Choroid plexus epithelial cell (primary cell): ENCODE measurements at regions not wholly inside any gene's neighbourhood (a gene's known extent, or its start where the extent isn't known, plus 50 kb on each side); places are given as distances from the start of the nearest gene placed in this dataset.

ENCODE experiments used
- DNase-seq: peaks from one replicate; pipeline ENCODE4 v3.0.0-alpha.2; 2010; ENCODE audit warnings: low read depth
- H3K4me3 ChIP-seq: 2 replicates; pipeline ENCODE4 v1.5.1; 2011; ENCODE audit warnings: low read depth, mild to moderate bottlenecking, control low read depth, low read length, moderate library complexity
- CTCF ChIP-seq: conservative IDR thresholded peaks from 2 replicates; pipeline ENCODE4 v1.5.1; 2011; ENCODE audit warnings: low read depth, mild to moderate bottlenecking, control low read depth, inconsistent platforms, low read length, moderate library complexity

DNA sequence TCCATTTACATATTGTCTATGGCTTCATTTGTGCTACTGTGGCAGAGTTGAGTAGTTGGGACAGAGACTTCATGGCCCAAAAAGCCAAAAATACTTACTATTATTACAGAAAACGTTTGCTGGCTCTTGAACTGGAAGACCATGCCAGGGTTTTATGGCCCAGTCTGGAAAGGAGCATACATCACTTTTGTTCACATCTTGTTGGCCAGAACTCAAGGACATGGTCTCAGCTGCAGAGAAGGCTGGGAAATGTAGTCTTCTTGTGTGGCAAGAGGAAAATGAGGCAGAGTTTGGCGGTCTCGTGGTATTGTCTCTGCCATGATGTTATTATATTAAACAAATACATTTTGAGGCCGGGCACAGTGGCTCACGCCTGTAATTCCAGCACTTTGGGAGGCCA is 509.6 kb downstream of the MED13L start:
- no peak overlapping the region for H3K4me3 ChIP-seq
- DNase-seq, result no peak
- TF ChIP-seq CTCF, result no peak

GRCh38 chr12:115763982-115764621 is 513.4 kb downstream of the MED13L start:
- H3K4me3 ChIP-seq, result no peak overlapping the region
- no peak for DNase-seq
- no peak for TF ChIP-seq CTCF

DNA sequence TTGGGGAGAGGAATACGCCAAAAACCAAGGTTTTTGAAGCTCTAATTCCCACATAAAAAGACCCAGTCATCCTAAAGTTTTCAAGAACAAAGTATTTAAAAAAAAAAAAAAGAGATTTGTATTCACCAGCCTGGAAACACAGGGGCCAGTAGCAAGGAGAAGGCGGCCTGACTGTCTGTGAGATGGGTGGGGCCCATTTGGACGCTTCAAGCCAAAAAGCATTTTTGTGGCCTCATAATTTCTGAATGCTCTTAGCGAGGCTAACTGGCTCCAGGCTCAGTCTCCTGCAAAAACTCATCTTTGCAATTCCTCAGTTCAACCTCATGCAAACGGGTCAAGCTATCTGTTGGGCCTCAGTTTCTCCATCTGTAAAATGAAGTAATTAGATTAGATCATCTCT is 514.1 kb downstream of the MED13L start:
- DNase-seq, result no peak
- no peak for TF ChIP-seq CTCF
- H3K4me3 ChIP-seq, result no peak overlapping the region

DNA sequence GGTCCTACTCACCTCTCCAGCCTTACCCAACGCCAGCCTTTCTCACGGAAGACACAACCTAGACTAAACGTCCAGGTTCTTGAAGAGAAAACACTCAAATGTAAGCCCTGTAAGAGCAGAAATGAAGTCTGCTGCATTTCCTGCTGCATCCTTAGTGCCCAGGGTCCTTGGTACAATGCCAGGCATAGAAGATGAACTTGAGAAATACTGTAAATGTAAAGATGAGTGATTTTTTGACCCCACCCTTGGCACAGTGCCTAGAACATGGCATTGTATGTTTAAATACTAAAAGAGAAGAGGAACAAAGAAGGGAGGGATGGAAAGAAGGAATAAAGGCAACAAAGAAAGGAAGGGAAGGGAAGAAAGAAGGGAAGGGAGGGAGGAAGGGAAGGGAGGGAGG is 514.6 kb downstream of the MED13L start:
- no peak for TF ChIP-seq CTCF
- H3K4me3 ChIP-seq, result no peak overlapping the region
- no peak for DNase-seq

DNA sequence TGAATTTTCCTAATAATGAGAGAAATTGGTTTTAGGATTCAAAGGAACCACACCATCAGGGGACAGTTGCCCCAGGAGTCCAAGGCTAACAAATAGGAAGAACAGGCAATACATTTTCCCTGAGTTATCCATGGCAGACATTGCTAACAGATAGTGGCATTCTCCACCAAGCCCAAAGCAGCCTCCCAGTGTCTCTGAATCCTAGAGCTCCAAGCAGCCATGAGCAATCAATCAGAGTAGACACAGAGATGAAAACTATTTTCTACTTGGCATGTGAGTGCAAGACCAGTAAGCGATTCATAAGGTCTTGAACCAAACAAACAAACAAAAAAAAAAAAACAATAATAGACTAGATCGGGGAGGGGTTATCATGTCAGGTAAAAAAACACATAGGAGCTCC is 515.7 kb downstream of the MED13L start:
- H3K4me3 ChIP-seq, result no peak overlapping the region
- no peak for DNase-seq
- no peak for TF ChIP-seq CTCF

DNA sequence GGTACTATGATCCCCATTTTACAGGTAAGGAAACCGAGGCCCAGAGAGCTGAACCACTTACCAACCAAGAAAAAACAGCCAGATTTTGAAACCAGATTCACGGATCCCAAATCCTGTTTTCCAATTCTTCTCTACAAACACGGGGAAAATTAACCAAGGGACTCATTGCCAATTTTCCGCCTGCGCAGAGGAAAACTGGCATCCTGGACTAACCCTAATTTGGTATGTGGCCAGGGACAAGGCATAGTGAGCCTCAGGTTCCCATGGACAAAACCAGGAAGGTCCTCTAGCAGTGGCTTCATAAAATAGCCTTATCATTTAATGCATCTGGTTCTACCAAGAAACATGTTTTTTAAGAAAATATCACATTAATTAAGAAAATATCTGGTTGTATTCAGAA is 517.3 kb downstream of the MED13L start:
- H3K4me3 ChIP-seq, result no peak overlapping the region
- DNase-seq, result no peak
- no peak for TF ChIP-seq CTCF

- no peak for TF ChIP-seq CTCF
- no peak for DNase-seq
- no peak overlapping the region for H3K4me3 ChIP-seq
Observed at GRCh38 chr12:115758877-115759620, 518.4 kb downstream of the MED13L start.
